Heart right ventricle (tissue), 16 donors: ENCODE measurements at regions not wholly inside any gene's neighbourhood (a gene's known extent, or its start where the extent isn't known, plus 50 kb on each side); places are given as distances from the start of the nearest gene placed in this dataset.
A peak's percentile ranks its signal among the peaks of the same experiment; 100 is the strongest.
"Not testable (repeated sequence)": the region's sequence is repeated elsewhere in the genome, so short reads cannot be mapped to it uniquely, and the experiment has no call there.

Source experiments
- ATAC-seq, 8 donors: fragments of 200-7000 bp; cut with Tn5 transposase; one replicate each; pipeline ENCODE4 v1.9.1; 2020; ENCODE audit warnings: mild to moderate bottlenecking in 8 of 8, moderate library complexity in 8 of 8, moderate number of reproducible peaks in 1 of 8
- DNase-seq, 2 donors: peaks; one replicate each; pipeline ENCODE4 v3.0.0-alpha.2; 2020
- H3K27ac ChIP-seq, 10 donors: fragments of 200-600 bp; sonication (generic) in 2 of 10; one replicate each; pipeline versions ENCODE4 v1.5.0 to v1.8.0; 2020 to 2022; ENCODE audit warnings: mild to moderate bottlenecking in 3 of 10
- H3K27me3 ChIP-seq, 7 donors: fragments of 200-600 bp; one replicate each; pipeline ENCODE4 v1.8.0; 2021 to 2022; ENCODE audit warnings: mild to moderate bottlenecking in 2 of 7
- H3K36me3 ChIP-seq, 9 donors: fragments of 200-600 bp; sonication (generic) in 1 of 9; one replicate each; pipeline versions ENCODE4 v1.5.0 to v1.8.0; 2020 to 2022; ENCODE audit warnings: mild to moderate bottlenecking in 2 of 9
- H3K4me1 ChIP-seq, 9 donors: fragments of 200-600 bp; sonication (generic) in 1 of 9; one replicate each; pipeline versions ENCODE4 v1.5.0 to v1.8.0; 2020 to 2022; ENCODE audit warnings: mild to moderate bottlenecking in 4 of 9
- H3K4me3 ChIP-seq, 10 donors: fragments of 200-600 bp; sonication (generic) in 2 of 10; one replicate each; pipeline versions ENCODE4 v1.5.0 to v1.8.0; 2020 to 2022; ENCODE audit warnings: mild to moderate bottlenecking in 7 of 10, moderate library complexity in 2 of 10
- H3K9me3 ChIP-seq, 11 donors: fragments of 200-600 bp in 10 of 11; sonication (generic) in 2 of 11; one replicate each; pipeline versions ENCODE4 v1.5.0 to v1.8.0; 2013 to 2022; ENCODE audit warnings: mild to moderate bottlenecking in 2 of 11, control low read depth in 1 of 11, moderate library complexity in 1 of 11
- CTCF ChIP-seq, 9 donors: fragments of 200-600 bp; sonication (generic) in 2 of 9; IDR thresholded peaks; one replicate each; pipeline versions ENCODE4 v1.5.0 to v1.8.0; 2021 to 2022; ENCODE audit warnings: antibody characterized with exemption in 9 of 9, mild to moderate bottlenecking in 5 of 9, moderate library complexity in 1 of 9
- WGBS, 2 donors: extraction: QIAGEN DNeasy Blood & Tissue Kit; methylation state at CpG; one replicate each; pipeline ENCODE4 v1.1.7; 2013; ENCODE audit warnings: inconsistent platforms in 1 of 2; 5-methylcytosine and 5-hydroxymethylcytosine counted together
- intact Hi-C, 10 donors: fragments of 100-400 bp; cut with DNase I; formaldehyde crosslinking; loops; one replicate each; pipeline versions ENCODE4 v1.11.1 to v1.14.2; 2022
- donor health status: Arrhythmogenic right ventricular cardiomyopathy.
- donor health status: ischemic (EF 13 %, LVEDD 7.1; RV severe dilation, severe dysfunction).
- donor health status: healthy with polysubstance abuse.
- donor health status: DM: no; HTN: yes; CAD: no.
- donor health status: DM: no; HTN: no; CAD: no.
- donor health status: ischemic (EF 25% LVEDD 6.9; RV normal size, moderate dysfunction).
- donor health status: ischemic (EF 25% LVEDD 5.7; RV mildly dilated, moderate dysfunction).
- donor health status: healthy.
- donor health status: DM: yes; HTN: yes; CAD: no.
- donor health status: Ischemic cardiomyopathy.
- donor health status: ischemic (EF 35%, LVEDD 5.7; RV mildly dilated, moderate dysfunction).
- donor health status: nonischemic (EF 11% LVEDD 7.7; RV severe dilation, severe dysfunction).
- donor health status: DM: yes; HTN: yes; CAD: no.
- donor health status: PGD.
- donor health status: ischemic (EF 29% LVEDD 5.4; RV normal size, mild dysfunction).
- donor health status: nonischemic (EF 23%, LVEDD 6.1; RV moderate dilation, normal function).

- intact Hi-C loops: no loop called here
- Histone ChIP-seq H3K36me3 (no peaks in the 10 kb centered on the region), H3K4me1 (no peaks in the 10 kb centered on the region), H3K27ac (no peak overlapping the region), H3K4me3 (no peak overlapping the region), H3K27me3 (no peaks in the 10 kb centered on the region), H3K9me3 (no peaks in the 10 kb centered on the region)
- TF ChIP-seq CTCF (IDR thresholded peaks at IDR 0.05): no peak
- ATAC-seq (no peak), DNase-seq (no peak)
Measured at GRCh38 chr18:41872206-41872605, 82.8 kb upstream of the PIK3C3 start.

- TF ChIP-seq CTCF (IDR thresholded peaks at IDR 0.05): no peak
Measured at GRCh38 chr18:41871229-41872000, 83.6 kb upstream of the PIK3C3 start.

GRCh38 chr18:41870817-41871216 is 84.2 kb upstream of the PIK3C3 start:
- intact Hi-C loops: no loop called here
- DNase-seq: no peak

More at GRCh38 chr18:41871229-41872000, 83.6 kb upstream of the PIK3C3 start:
- WGBS, 2 donors: 70 to 72% methylated on average over 7 of the region's 7 CpGs
- no peaks in the 10 kb centered on the region for H3K36me3 ChIP-seq
- no peaks in the 10 kb centered on the region for H3K27me3 ChIP-seq
- no peaks in the 10 kb centered on the region for H3K9me3 ChIP-seq
- no peak overlapping the region for H3K27ac ChIP-seq
- no peaks in the 10 kb centered on the region for H3K4me1 ChIP-seq
- no peak for ATAC-seq
- no peak overlapping the region for H3K4me3 ChIP-seq
- intact Hi-C loops: no loop called here
- DNase-seq: no peak

GRCh38 chr18:41870191-41870590 is 84.8 kb upstream of the PIK3C3 start:
- H3K9me3 ChIP-seq: no peaks in the 10 kb centered on the region
- no peak for TF ChIP-seq CTCF (IDR thresholded peaks at IDR 0.05)
- no peak overlapping the region for H3K27ac ChIP-seq
- WGBS, 2 donors: 77 to 80% methylated on average over 2 of the region's 2 CpGs
- ATAC-seq (no peak), DNase-seq (no peak)
- no peaks in the 10 kb centered on the region for H3K36me3 ChIP-seq
- intact Hi-C loops: no loop called here
- no peaks in the 10 kb centered on the region for H3K4me1 ChIP-seq
- H3K4me3 ChIP-seq: no peak overlapping the region
- no peaks in the 10 kb centered on the region for H3K27me3 ChIP-seq

More at GRCh38 chr18:41870817-41871216, 84.2 kb upstream of the PIK3C3 start:
- H3K27ac ChIP-seq: no peak overlapping the region
- no peaks in the 10 kb centered on the region for H3K9me3 ChIP-seq
- H3K4me1 ChIP-seq: no peaks in the 10 kb centered on the region
- H3K27me3 ChIP-seq: no peaks in the 10 kb centered on the region
- no peak for ATAC-seq
- no peak for TF ChIP-seq CTCF (IDR thresholded peaks at IDR 0.05)
- no peak overlapping the region for H3K4me3 ChIP-seq
- no peaks in the 10 kb centered on the region for H3K36me3 ChIP-seq

GRCh38 chr18:41865796-41866195 is 89.2 kb upstream of the PIK3C3 start:
- H3K9me3 ChIP-seq, H3K4me3 ChIP-seq, intact Hi-C loops, H3K27me3 ChIP-seq, H3K36me3 ChIP-seq, H3K4me1 ChIP-seq, H3K27ac ChIP-seq, ATAC-seq: not testable (repeated sequence)
- 94 to 96% methylated on average over 24 to 27 of the region's 27 CpGs for WGBS, 2 donors
- DNase-seq: peak in 1 of 2 donors; percentile 5
